ENCODE measurements at regions not wholly inside any gene's neighbourhood (a gene's known extent, or its start where the extent isn't known, plus 50 kb on each side); places are given as distances from the start of the nearest gene placed in this dataset.
"Not testable (repeated sequence)": the region's sequence is repeated elsewhere in the genome, so short reads cannot be mapped to it uniquely, and the experiment has no call there.

DNA sequence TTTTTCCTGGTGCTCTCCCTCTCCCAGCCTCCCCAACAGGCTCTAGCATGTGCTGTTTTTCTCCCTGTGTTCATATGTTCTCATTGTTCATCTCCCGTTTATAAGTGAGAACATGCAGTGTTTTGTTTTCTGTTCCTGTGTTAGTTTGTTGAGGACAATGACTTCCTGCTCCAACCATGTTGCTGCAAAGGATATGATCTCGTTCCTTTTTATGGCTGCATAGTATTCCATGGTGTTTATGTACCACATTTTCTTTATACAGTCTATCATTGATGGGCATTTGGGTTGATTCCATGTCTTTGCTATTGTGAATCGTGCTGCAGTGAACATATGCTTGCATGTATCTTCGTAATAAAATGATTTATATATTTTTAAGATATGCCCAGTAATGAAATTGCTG lies 236.1 kb upstream of the HTR1E start:
- TF ChIP-seq, protein P1, sequence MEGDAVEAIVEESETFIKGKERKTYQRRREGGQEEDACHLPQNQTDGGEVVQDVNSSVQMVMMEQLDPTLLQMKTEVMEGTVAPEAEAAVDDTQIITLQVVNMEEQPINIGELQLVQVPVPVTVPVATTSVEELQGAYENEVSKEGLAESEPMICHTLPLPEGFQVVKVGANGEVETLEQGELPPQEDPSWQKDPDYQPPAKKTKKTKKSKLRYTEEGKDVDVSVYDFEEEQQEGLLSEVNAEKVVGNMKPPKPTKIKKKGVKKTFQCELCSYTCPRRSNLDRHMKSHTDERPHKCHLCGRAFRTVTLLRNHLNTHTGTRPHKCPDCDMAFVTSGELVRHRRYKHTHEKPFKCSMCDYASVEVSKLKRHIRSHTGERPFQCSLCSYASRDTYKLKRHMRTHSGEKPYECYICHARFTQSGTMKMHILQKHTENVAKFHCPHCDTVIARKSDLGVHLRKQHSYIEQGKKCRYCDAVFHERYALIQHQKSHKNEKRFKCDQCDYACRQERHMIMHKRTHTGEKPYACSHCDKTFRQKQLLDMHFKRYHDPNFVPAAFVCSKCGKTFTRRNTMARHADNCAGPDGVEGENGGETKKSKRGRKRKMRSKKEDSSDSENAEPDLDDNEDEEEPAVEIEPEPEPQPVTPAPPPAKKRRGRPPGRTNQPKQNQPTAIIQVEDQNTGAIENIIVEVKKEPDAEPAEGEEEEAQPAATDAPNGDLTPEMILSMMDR (conservative IDR thresholded peaks at IDR 0.05 in 1 of 2, IDR thresholded peaks at IDR 0.05 in 1 of 2; ENCODE audit: low read depth in 1 of 2, low read length in 2 of 2), result not testable (repeated sequence)
- not testable (repeated sequence) for TF ChIP-seq EZH2 (IDR thresholded peaks at IDR 0.05; ENCODE audit: low read length, missing control alignments)

Data from fibroblast of lung (primary cell).